Neutrophil (primary cell): ENCODE measurements at regions not wholly inside any gene's neighbourhood (a gene's known extent, or its start where the extent isn't known, plus 50 kb on each side); places are given as distances from the start of the nearest gene placed in this dataset.

Source experiments
- H3K27ac ChIP-seq: fragments of 200-600 bp; sonication (generic); 2 replicates; pipeline ENCODE4 v1.5.1; 2016; ENCODE audit warnings: mild to moderate bottlenecking, moderate library complexity
- H3K27me3 ChIP-seq: fragments of 200-600 bp; sonication (generic); 2 replicates; pipeline ENCODE4 v1.6.0; 2016; ENCODE audit warnings: mild to moderate bottlenecking
- H3K36me3 ChIP-seq: fragments of 200-600 bp; sonication (generic); 2 replicates; pipeline ENCODE4 v1.5.1; 2017
- H3K4me1 ChIP-seq, 2 experiments: fragments of 200-600 bp in 1 of 2; sonication (generic) in 1 of 2; 1 replicate in 1 of 2; 2 replicates in 1 of 2; pipeline versions ENCODE4 v1.5.1 to v1.6.1; 2013 to 2016; ENCODE audit warnings: low read depth in 1 of 2, low read length in 1 of 2, mild to moderate bottlenecking in 1 of 2, moderate library complexity in 1 of 2; ENCODE audit not compliant: control insufficient read depth in 1 of 2, insufficient read depth in 1 of 2
- H3K4me3 ChIP-seq, 2 experiments: fragments of 200-600 bp in 1 of 2; sonication (generic) in 1 of 2; 1 replicate in 1 of 2; 2 replicates in 1 of 2; pipeline ENCODE4 v1.5.1; 2013 to 2016; ENCODE audit warnings: low read depth in 1 of 2, low read length in 1 of 2, mild to moderate bottlenecking in 1 of 2, moderate library complexity in 1 of 2
- H3K9me3 ChIP-seq: fragments of 200-600 bp; sonication (generic); 2 replicates; pipeline ENCODE4 v1.5.1; 2016
- TF ChIP-seq, protein P1 (sequence below): fragments of 200-600 bp; sonication (generic); IDR thresholded peaks from 2 replicates; pipeline ENCODE4 v1.5.1; 2016; ENCODE audit warnings: antibody characterized with exemption

DNA sequence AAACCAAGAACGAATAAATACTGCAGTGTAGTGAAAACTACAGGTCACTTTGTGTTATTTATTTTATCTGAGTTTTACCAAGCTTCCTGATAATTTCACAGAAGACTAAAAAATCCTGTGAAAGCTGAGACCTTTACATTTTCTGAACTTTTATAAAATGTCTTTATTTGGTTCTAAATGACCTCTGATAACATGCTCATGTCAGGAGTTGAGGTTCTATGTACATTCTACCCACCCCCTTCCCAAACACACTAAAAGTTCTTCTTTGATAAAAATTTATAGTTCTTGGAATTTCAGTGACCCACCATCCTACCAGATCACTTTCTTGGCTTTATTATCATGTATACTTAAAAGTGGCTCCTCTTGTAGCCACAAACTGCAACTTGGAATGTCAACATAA, 463.1 kb downstream of the PIK3C3 start:
- TF ChIP-seq, protein P1, sequence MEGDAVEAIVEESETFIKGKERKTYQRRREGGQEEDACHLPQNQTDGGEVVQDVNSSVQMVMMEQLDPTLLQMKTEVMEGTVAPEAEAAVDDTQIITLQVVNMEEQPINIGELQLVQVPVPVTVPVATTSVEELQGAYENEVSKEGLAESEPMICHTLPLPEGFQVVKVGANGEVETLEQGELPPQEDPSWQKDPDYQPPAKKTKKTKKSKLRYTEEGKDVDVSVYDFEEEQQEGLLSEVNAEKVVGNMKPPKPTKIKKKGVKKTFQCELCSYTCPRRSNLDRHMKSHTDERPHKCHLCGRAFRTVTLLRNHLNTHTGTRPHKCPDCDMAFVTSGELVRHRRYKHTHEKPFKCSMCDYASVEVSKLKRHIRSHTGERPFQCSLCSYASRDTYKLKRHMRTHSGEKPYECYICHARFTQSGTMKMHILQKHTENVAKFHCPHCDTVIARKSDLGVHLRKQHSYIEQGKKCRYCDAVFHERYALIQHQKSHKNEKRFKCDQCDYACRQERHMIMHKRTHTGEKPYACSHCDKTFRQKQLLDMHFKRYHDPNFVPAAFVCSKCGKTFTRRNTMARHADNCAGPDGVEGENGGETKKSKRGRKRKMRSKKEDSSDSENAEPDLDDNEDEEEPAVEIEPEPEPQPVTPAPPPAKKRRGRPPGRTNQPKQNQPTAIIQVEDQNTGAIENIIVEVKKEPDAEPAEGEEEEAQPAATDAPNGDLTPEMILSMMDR, result no peak
- no peaks in the 10 kb centered on the region for H3K4me1 ChIP-seq
- H3K27me3 ChIP-seq, result no peaks in the 10 kb centered on the region
- no peaks in the 10 kb centered on the region for H3K9me3 ChIP-seq
- H3K4me3 ChIP-seq, result no peak overlapping the region
- no peaks in the 10 kb centered on the region for H3K36me3 ChIP-seq
- no peak overlapping the region for H3K27ac ChIP-seq

DNA sequence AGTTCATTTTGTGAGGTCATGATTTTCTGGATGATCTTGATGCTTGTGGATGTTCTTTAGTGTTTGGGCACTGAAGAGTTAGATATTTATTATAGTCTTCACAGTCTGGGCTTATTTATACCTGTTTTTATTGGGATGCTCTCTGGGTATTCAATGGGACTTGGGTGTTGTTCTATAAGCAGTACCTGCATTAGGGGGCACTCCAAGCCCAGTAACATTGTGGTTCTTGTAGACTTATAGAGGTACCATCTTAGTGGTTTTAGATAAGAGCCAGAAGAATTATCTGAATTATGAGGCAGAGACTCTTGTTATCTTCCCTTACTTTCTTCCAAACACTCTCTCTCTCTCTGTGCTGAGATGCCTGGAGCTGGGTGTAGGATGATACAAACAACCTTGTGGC, 470.0 kb downstream of the PIK3C3 start:
- Histone ChIP-seq H3K9me3 (no peaks in the 10 kb centered on the region), H3K4me1 (no peaks in the 10 kb centered on the region), H3K4me3 (no peak overlapping the region), H3K27ac (no peak overlapping the region), H3K36me3 (no peaks in the 10 kb centered on the region), H3K27me3 (no peaks in the 10 kb centered on the region)
- TF ChIP-seq, protein P1, result no peak

DNA sequence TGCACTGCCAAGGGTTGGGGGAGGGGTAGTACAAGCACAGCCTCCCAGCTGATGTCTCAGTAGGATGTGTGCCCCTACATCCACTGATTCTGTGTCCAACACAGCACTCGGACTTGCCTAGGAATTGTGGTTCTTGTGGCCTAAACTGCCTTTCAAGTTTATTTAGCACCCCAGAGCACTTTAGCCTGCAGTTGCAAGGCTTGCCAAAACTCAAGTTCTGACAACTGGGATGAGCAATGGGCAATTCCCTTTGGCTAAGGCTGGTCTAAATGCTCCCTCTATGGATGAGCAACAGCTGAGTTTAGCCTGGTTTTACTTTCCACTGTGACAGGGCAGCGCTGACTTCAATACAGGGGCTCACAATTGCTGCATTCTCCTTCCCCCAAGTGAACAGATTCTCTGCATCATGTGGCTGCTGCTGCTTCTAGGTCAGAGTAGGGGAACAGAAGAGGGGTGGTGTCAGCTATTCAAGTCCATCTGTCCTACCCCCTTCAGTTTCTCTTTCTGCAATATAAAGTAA, 471.5 kb downstream of the PIK3C3 start:
- Histone ChIP-seq H3K36me3 (no peaks in the 10 kb centered on the region), H3K27ac (no peak overlapping the region), H3K4me1 (no peaks in the 10 kb centered on the region), H3K9me3 (no peaks in the 10 kb centered on the region), H3K4me3 (no peak overlapping the region), H3K27me3 (no peaks in the 10 kb centered on the region)
- TF ChIP-seq, protein P1, result no peak

- no peaks in the 10 kb centered on the region for H3K9me3 ChIP-seq
- no peak overlapping the region for H3K27ac ChIP-seq
Measured at GRCh38 chr18:42429196-42429595, 474.2 kb downstream of the PIK3C3 start.

DNA sequence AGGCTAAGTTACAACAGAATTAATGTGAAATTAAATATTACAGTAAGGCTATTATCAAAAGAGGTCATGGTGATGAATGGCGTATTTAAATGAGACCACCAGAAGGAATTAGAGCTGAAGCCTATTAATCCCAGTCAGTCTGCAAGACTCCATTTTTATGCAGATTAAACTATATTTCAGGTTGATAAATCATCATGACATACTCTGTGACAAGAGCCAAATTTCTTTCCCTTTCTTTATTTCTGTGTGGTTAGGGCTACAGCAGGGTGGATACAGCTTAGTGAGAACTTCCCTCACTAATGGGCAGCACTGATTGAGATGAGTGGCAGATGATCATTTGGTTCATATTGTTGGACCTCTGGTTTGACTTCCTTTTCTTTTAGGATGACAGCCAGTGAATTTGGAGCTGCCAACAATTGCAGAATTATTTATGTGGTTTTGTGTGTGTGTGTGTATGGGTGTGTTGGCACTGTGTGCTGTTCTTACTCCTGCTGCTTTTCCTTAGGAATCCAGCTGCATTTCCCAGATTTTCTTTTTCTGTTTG, 481.3 kb downstream of the PIK3C3 start:
- Histone ChIP-seq H3K27me3 (no peaks in the 10 kb centered on the region), H3K4me3 (no peak overlapping the region), H3K9me3 (no peaks in the 10 kb centered on the region), H3K4me1 (no peaks in the 10 kb centered on the region), H3K36me3 (no peaks in the 10 kb centered on the region), H3K27ac (no peak overlapping the region)
- TF ChIP-seq, protein P1, result no peak

More at GRCh38 chr18:42429196-42429595, 474.2 kb downstream of the PIK3C3 start:
- no peak overlapping the region for H3K4me3 ChIP-seq
- H3K27me3 ChIP-seq, result no peaks in the 10 kb centered on the region
- no peaks in the 10 kb centered on the region for H3K36me3 ChIP-seq
- no peaks in the 10 kb centered on the region for H3K4me1 ChIP-seq
- TF ChIP-seq, protein P1, result no peak
